ENCODE measurements at regions not wholly inside any gene's neighbourhood (a gene's known extent, or its start where the extent isn't known, plus 50 kb on each side); places are given as distances from the start of the nearest gene placed in this dataset.

- Mint-ChIP-seq H3K9me3 (peaks cover 22 to 65% of the 10 kb centered on the region in 2 experiments), H3K27me3 (ENCODE audit: low read depth) (peaks cover 20% of the 10 kb centered on the region), H3K27ac (no peak overlapping the region), H3K4me3 (no peak overlapping the region), H3K4me1 (no peaks in the 10 kb centered on the region), H3K36me3 (ENCODE audit: insufficient read depth in 1 of 3, low read depth in 3 of 3) (peaks cover 0 to 3% (median 1%) of the 10 kb centered on the region in 3 experiments; a peak in 3 of 7 replicates)
- Histone ChIP-seq H2BK5ac (ENCODE audit: insufficient read length, low read length) (no peak overlapping the region), H3K4me1 (ENCODE audit: insufficient read depth, low read length) (no peaks in the 10 kb centered on the region), H2AFZ (ENCODE audit: low read length) (no peak overlapping the region), H3K4ac (ENCODE audit: low read depth, low read length) (no peak overlapping the region), H2BK120ac (ENCODE audit: low read depth, low read length, poor library complexity, severe bottlenecking) (no peak overlapping the region), H2BK15ac (ENCODE audit: low read depth, low read length) (no peak overlapping the region), H3K9me3 (ENCODE audit: control insufficient read depth, low read depth, low read length) (no peaks in the 10 kb centered on the region), H4K20me1 (ENCODE audit: control insufficient read depth, insufficient read depth, insufficient read length) (no peaks in the 10 kb centered on the region), H4K91ac (ENCODE audit: insufficient read length, low read depth, low read length) (no peak overlapping the region), H3K27ac (ENCODE audit: insufficient read length, low read depth, low read length) (no peak overlapping the region), H4K8ac (replicated peaks; ENCODE audit: insufficient read length, low read depth, low read length) (no peak overlapping the region), H3K27me3 (ENCODE audit: insufficient read depth, low read length) (no peaks in the 10 kb centered on the region), H3T11ph (ENCODE audit: low read length) (no peak overlapping the region), H3K23me2 (ENCODE audit: insufficient read length, low read depth, low read length, poor library complexity, severe bottlenecking) (no peaks in the 10 kb centered on the region), H4K5ac (ENCODE audit: insufficient read length, low read depth, low read length) (no peak overlapping the region), H3K18ac (ENCODE audit: insufficient read length, low read depth, low read length) (no peak overlapping the region), H3K23ac (ENCODE audit: insufficient read length, low read depth, low read length) (no peak overlapping the region), H3K4me2 (ENCODE audit: insufficient read depth, insufficient read length, low read length) (no peak overlapping the region), H3K56ac (ENCODE audit: insufficient read length, low read depth, low read length) (no peak overlapping the region), H2AK5ac (ENCODE audit: insufficient read length, low read length) (no peak overlapping the region), H3K79me2 (ENCODE audit: insufficient read depth, low read length) (no peaks in the 10 kb centered on the region), H3K14ac (ENCODE audit: insufficient read depth, low read length) (no peak overlapping the region), H2BK12ac (ENCODE audit: insufficient read length, low read depth, low read length) (no peak overlapping the region), H2BK20ac (ENCODE audit: low read depth, low read length, poor library complexity, severe bottlenecking) (no peak overlapping the region), H3K9ac (ENCODE audit: extremely low read depth, insufficient read length, low read length) (no peak overlapping the region), H3K79me1 (ENCODE audit: insufficient read depth, low read depth, low read length, poor library complexity, severe bottlenecking) (no peaks in the 10 kb centered on the region)
- TF ChIP-seq CTCF (conservative IDR thresholded peaks at IDR 0.05): no peak
- DNase-seq: no peak
- WGBS (ENCODE audit: extremely low coverage, insufficient read length, low lambda C conversion rate): no CpG with 5 or more reads among the region's 2 CpGs
These were observed 66.3 kb upstream of the PHACTR3 start for GRCh38 chr20:59537991-59538390.

All from H9 (cell line).